Psoas muscle (tissue), 7 donors: ENCODE measurements at regions not wholly inside any gene's neighbourhood (a gene's known extent, or its start where the extent isn't known, plus 50 kb on each side); places are given as distances from the start of the nearest gene placed in this dataset.

ENCODE experiments used
- ATAC-seq, 4 donors: fragments of 200-7000 bp; cut with Tn5 transposase; one replicate each; pipeline ENCODE4 v1.9.1; 2020; ENCODE audit warnings: moderate library complexity in 3 of 4, mild to moderate bottlenecking in 2 of 4
- DNase-seq, 2 donors: peaks; one replicate each; pipeline ENCODE4 v3.0.0-alpha.2; 2020
- H3K27ac ChIP-seq: fragments of 200-600 bp; one replicate; pipeline ENCODE4 v1.8.0; 2022
- H3K27me3 ChIP-seq, 3 donors: fragments of 200-600 bp in 1 of 3; one replicate each; pipeline versions ENCODE4 v1.6.1 to v1.8.0; 2013 to 2022; ENCODE audit warnings: low read length in 2 of 3, mild to moderate bottlenecking in 2 of 3, moderate library complexity in 1 of 3; ENCODE audit not compliant: insufficient read depth in 3 of 3
- H3K36me3 ChIP-seq, 2 donors: fragments of 200-600 bp in 1 of 2; one replicate each; pipeline versions ENCODE4 v1.6.1 to v1.8.0; 2013 to 2022; ENCODE audit warnings: low read depth in 1 of 2, mild to moderate bottlenecking in 1 of 2, moderate library complexity in 1 of 2; ENCODE audit not compliant: insufficient read depth in 1 of 2
- H3K4me1 ChIP-seq: fragments of 200-600 bp; one replicate; pipeline ENCODE4 v1.8.0; 2022
- H3K4me3 ChIP-seq: fragments of 200-600 bp; one replicate; pipeline ENCODE4 v1.8.0; 2022; ENCODE audit warnings: mild to moderate bottlenecking
- H3K9me3 ChIP-seq: fragments of 200-600 bp; one replicate; pipeline ENCODE4 v1.8.0; 2022
- CTCF ChIP-seq: fragments of 200-600 bp; IDR thresholded peaks from one replicate; pipeline ENCODE4 v1.8.0; 2022; ENCODE audit warnings: antibody characterized with exemption
- WGBS, 3 donors: extraction: QIAGEN DNeasy Blood & Tissue Kit; methylation state at CpG; one replicate each; pipeline versions ENCODE4 v1.1.6 to v1.1.7; 2013; 5-methylcytosine and 5-hydroxymethylcytosine counted together
- intact Hi-C, 2 donors: fragments of 100-400 bp; cut with DNase I; formaldehyde crosslinking; loops; one replicate each; pipeline versions ENCODE4 v1.11.0 to v1.14.2; 2022
- donor health status: healthy with polysubstance abuse.
- donor health status: DM: no; HTN: no; CAD: no; lungs with moderate emphysema.
- donor health status: Bipolar disorder and iron deficiency.
- donor health status: healthy.
- donor health status: DM: yes; HTN: yes; CAD: no.
- donor health status: DM: no; HTN: no; CAD: no.
- donor health status: DM: yes; HTN: yes; CAD: no.

GRCh38 chr18:55153346-55153745 is 194.1 kb upstream of the CCDC68 start:
- Histone ChIP-seq H3K36me3 (no peaks in the 10 kb centered on the region), H3K27ac (no peak overlapping the region), H3K4me1 (no peaks in the 10 kb centered on the region), H3K9me3 (no peaks in the 10 kb centered on the region), H3K4me3 (no peak overlapping the region), H3K27me3 (no peaks in the 10 kb centered on the region)
- 82 to 92% (median 89%) methylated on average over 2 of the region's 2 CpGs for WGBS, 3 donors
- no peak for TF ChIP-seq CTCF
- DNase-seq (no peak), ATAC-seq (no peak)
- intact Hi-C loops, result no loop called here

DNA sequence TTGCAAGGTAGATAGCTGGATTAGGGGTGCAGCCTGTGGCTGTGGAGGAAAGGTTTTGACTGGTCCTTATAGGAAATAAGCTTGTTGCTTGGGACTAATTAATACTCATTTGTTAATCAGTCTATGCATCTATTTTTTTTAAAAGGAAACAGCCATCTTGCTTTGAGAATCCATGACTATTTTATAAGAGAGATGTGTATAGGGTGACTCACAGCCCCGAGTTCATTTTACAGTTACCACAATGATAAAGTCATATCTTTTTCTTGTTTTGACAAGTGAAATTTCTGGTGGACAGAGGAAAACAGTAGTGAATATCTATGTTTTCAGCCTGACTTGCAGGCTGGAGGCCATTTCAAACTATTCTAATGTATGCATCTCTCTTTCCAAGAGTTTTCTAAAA is 193.5 kb upstream of the CCDC68 start:
- DNase-seq, result no peak
- no peak for TF ChIP-seq CTCF
- ATAC-seq, result no peak
- Histone ChIP-seq H3K4me1 (no peaks in the 10 kb centered on the region), H3K9me3 (no peaks in the 10 kb centered on the region), H3K27me3 (no peaks in the 10 kb centered on the region), H3K4me3 (no peak overlapping the region), H3K36me3 (no peaks in the 10 kb centered on the region), H3K27ac (no peak overlapping the region)
- 89 to 97% (median 97%) methylated on average over 1 of the region's 1 CpG for WGBS, 3 donors
- intact Hi-C loops, result no loop called here

GRCh38 chr18:55149994-55150393 is 190.7 kb upstream of the CCDC68 start:
- ATAC-seq (peak in 1 of 4 donors; percentile 33), DNase-seq (peak in 1 of 2 donors; percentile 16)
- 31 to 48% (median 40%) methylated on average over 6 of the region's 6 CpGs for WGBS, 3 donors
- H3K27me3 ChIP-seq, result no peaks in the 10 kb centered on the region
- H3K36me3 ChIP-seq, result no peaks in the 10 kb centered on the region
- intact Hi-C loops, result no loop called here
- TF ChIP-seq CTCF, result no peak
- no peak overlapping the region for H3K27ac ChIP-seq
- no peaks in the 10 kb centered on the region for H3K9me3 ChIP-seq
- no peak overlapping the region for H3K4me3 ChIP-seq
- H3K4me1 ChIP-seq, result no peaks in the 10 kb centered on the region

DNA sequence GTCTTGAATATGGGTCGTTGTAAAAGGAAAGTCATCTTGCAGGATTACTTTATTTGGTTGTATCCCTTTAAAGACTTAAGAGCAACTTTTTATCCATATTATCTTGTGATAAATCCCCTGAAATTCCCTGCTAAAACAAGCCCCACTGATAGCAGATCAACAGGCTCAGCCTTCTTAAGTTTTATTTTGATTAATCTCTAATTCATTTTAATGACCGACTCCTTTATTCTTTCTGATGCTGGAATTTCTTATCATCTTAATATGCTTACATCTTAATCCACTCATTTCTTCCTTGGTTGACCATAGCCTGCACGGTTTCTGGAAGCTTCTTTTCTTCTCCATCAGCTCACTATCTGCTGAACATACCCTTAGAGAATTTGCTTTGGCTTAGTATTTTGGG is 188.5 kb upstream of the CCDC68 start:
- Histone ChIP-seq H3K27me3 (no peaks in the 10 kb centered on the region), H3K4me3 (no peak overlapping the region), H3K27ac (no peak overlapping the region), H3K4me1 (no peaks in the 10 kb centered on the region), H3K36me3 (no peaks in the 10 kb centered on the region), H3K9me3 (no peaks in the 10 kb centered on the region)
- ATAC-seq (no peak), DNase-seq (no peak)
- intact Hi-C loops, result no loop called here
- 61 to 89% (median 69%) methylated on average over 3 of the region's 3 CpGs for WGBS, 3 donors
- TF ChIP-seq CTCF, result no peak

DNA sequence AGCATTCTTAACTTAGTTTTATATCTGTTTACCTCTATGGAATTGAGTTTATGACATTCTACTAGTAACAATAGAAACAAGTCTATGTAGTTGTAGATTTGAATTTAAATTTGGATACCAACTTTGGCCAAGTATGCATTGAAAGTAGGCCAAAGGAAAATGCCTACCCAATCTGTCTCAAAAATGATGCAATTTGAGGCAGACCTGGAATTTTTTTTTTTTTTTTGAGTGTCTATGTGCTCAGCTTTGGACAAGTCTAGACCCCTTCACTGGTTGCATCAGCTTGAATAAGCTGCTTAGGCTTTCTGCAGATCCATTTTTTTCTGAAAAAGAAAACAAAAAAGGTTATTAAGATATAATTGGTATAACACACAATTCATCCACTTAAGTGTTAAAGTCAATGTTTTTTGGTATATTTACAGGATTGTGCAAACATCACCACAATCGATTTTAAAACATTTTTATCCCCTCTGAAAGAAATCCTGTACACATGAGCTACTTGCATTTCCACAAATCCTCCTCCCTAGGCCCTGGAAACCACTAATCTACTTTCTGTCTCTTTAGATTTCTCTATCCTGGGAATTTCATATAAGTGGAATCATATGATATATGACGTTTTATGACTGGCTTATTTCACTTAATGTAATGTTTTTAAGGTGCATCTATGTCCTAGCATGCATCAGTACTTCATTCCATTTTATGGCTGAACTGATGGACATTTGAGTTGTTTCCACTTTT is 185.1 kb upstream of the CCDC68 start:
- no peak for TF ChIP-seq CTCF
- WGBS, 3 donors, result 30 to 48% (median 39%) methylated on average over 2 of the region's 2 CpGs
- intact Hi-C loops, result no loop called here
- DNase-seq, result no peak
- Histone ChIP-seq H3K36me3 (no peaks in the 10 kb centered on the region), H3K9me3 (no peaks in the 10 kb centered on the region), H3K27me3 (no peaks in the 10 kb centered on the region), H3K4me3 (no peak overlapping the region), H3K4me1 (no peaks in the 10 kb centered on the region), H3K27ac (no peak overlapping the region)
- ATAC-seq, result no peak
